PC-9 (cell line): ENCODE measurements at regions not wholly inside any gene's neighbourhood (a gene's known extent, or its start where the extent isn't known, plus 50 kb on each side); places are given as distances from the start of the nearest gene placed in this dataset.

Experiments
- BruUV-seq: library from RNA; stranded (reverse); fragments of 400-500 nt; replicated peaks from 2 replicates; lab custom pipeline; 2021; lab: Mats Ljungman, UMichigan
- CTCF ChIA-PET: fragments of 300-600 bp; sonication (Branson Sonifier 250); formaldehyde crosslinking; loops from one replicate; lab custom pipeline; 2022; ENCODE audit warnings: antibody characterized with exemption; lab: Charles Lee
- POLR2A ChIA-PET: fragments of 300-600 bp; sonication (Branson Sonifier 250); formaldehyde crosslinking; loops from one replicate; lab custom pipeline; 2022; ENCODE audit warnings: antibody characterized with exemption; ENCODE audit not compliant: unreplicated experiment; lab: Charles Lee
- DNase-seq, 2 experiments: peaks; one replicate each; pipeline versions ENCODE4 v3.0.0 to v3.0.0-alpha.2; 2015 to 2022; ENCODE audit warnings: mixed read lengths in 1 of 2
- H2AFZ ChIP-seq: fragments of 200-600 bp; sonication (generic); 2 replicates; pipeline ENCODE4 v1.8.1; 2017; ENCODE audit warnings: antibody characterized with exemption
- H3F3A ChIP-seq: fragments of 200-600 bp; sonication (generic); 2 replicates; pipeline ENCODE4 v1.8.1; 2017; ENCODE audit warnings: antibody characterized with exemption, mild to moderate bottlenecking, low read depth; ENCODE audit not compliant: insufficient read depth
- H3K27ac ChIP-seq: fragments of 200-600 bp; sonication (generic); 2 replicates; pipeline ENCODE4 v1.6.1; 2016; ENCODE audit warnings: mixed run types
- H3K27me3 ChIP-seq: fragments of 200-600 bp; sonication (generic); 2 replicates; pipeline ENCODE4 v1.6.1; 2016; ENCODE audit warnings: low read depth, mixed run types; ENCODE audit not compliant: insufficient read depth
- H3K36me3 ChIP-seq: fragments of 200-600 bp; sonication (generic); 2 replicates; pipeline ENCODE4 v1.6.1; 2016; ENCODE audit warnings: low read depth, mixed run types
- H3K4me1 ChIP-seq: fragments of 200-600 bp; sonication (generic); replicated peaks from 2 replicates; pipeline ENCODE4 v1.6.1; 2016; ENCODE audit warnings: mixed run types; ENCODE audit not compliant: insufficient read depth
- H3K4me2 ChIP-seq: fragments of 200-600 bp; sonication (generic); 2 replicates; pipeline ENCODE4 v1.6.1; 2017; ENCODE audit warnings: mixed run types
- H3K4me3 ChIP-seq: fragments of 200-600 bp; sonication (generic); 2 replicates; pipeline ENCODE4 v1.6.1; 2016; ENCODE audit warnings: mixed run types
- H3K79me2 ChIP-seq: fragments of 200-600 bp; sonication (generic); 2 replicates; pipeline ENCODE4 v1.6.1; 2017; ENCODE audit warnings: low read depth, mixed run types
- H3K9me2 ChIP-seq: fragments of 200-600 bp; sonication (generic); 2 replicates; pipeline ENCODE4 v1.8.1; 2017; ENCODE audit warnings: mild to moderate bottlenecking; ENCODE audit not compliant: insufficient read depth
- H3K9me3 ChIP-seq: fragments of 200-600 bp; sonication (generic); 2 replicates; pipeline ENCODE4 v1.8.1; 2016; ENCODE audit warnings: low read depth; ENCODE audit not compliant: insufficient read depth
- H4K20me1 ChIP-seq: fragments of 200-600 bp; sonication (generic); 2 replicates; pipeline ENCODE4 v1.8.1; 2017; ENCODE audit not compliant: insufficient read depth
- EZH2 ChIP-seq: fragments of 200-600 bp; sonication (generic); IDR thresholded peaks from 2 replicates; pipeline ENCODE4 v1.8.0; 2017; ENCODE audit warnings: antibody characterized with exemption, low read depth
- intact Hi-C: fragments of 100-400 bp; cut with micrococcal nuclease; formaldehyde crosslinking; loops from one replicate; pipeline ENCODE4 v1.10.0; 2022; ENCODE audit not compliant: unreplicated experiment
- TF ChIP-seq, protein P1 (sequence below): fragments of 200-600 bp; sonication (generic); conservative IDR thresholded peaks from 2 replicates; pipeline ENCODE4 v1.6.1; 2017; ENCODE audit warnings: mixed run types, antibody characterized with exemption, mild to moderate bottlenecking, moderate library complexity

DNA sequence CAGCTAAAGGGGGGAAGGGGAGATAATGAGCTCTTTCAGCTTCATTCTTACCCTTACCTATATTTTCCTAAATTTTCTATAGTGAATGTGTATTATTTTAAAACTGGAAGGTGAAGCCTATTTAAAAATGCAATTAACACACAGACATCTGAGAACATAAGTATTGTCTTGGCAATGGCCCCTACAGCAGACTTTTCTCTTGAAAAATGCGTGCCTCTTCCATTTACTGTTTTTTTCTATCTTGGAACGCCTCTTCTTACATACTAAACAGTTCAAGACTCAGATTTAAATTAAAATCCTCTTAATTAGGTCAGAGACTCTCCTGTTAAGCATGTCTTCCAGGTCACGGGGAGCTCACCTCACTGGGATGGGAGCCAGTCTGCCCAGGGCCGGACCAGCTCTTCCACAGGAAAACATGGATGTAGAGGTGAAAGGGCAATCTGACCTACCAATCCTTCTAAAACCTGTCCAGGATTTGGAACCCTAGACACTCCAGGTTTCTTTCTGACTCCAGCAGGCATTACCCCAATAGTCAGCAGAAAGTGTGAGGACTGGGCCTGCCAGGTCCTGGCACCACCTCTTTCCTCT lies 137.3 kb downstream of the ZNF281 start:
- Histone ChIP-seq H3K9me3 (no peaks in the 10 kb centered on the region), H3K27me3 (no peaks in the 10 kb centered on the region), H3K4me3 (no peak overlapping the region), H3K36me3 (no peaks in the 10 kb centered on the region), H3F3A (no peaks in the 10 kb centered on the region), H3K4me1 (no peaks in the 10 kb centered on the region), H4K20me1 (no peaks in the 10 kb centered on the region), H3K9me2 (no peaks in the 10 kb centered on the region), H3K27ac (no peak overlapping the region), H3K4me2 (no peak overlapping the region), H2AFZ (no peak overlapping the region), H3K79me2 (no peaks in the 10 kb centered on the region)
- no peak for DNase-seq
- POLR2A ChIA-PET: no interaction called here
- no TSS peak for BruUV-seq
- TF ChIP-seq, protein P1, sequence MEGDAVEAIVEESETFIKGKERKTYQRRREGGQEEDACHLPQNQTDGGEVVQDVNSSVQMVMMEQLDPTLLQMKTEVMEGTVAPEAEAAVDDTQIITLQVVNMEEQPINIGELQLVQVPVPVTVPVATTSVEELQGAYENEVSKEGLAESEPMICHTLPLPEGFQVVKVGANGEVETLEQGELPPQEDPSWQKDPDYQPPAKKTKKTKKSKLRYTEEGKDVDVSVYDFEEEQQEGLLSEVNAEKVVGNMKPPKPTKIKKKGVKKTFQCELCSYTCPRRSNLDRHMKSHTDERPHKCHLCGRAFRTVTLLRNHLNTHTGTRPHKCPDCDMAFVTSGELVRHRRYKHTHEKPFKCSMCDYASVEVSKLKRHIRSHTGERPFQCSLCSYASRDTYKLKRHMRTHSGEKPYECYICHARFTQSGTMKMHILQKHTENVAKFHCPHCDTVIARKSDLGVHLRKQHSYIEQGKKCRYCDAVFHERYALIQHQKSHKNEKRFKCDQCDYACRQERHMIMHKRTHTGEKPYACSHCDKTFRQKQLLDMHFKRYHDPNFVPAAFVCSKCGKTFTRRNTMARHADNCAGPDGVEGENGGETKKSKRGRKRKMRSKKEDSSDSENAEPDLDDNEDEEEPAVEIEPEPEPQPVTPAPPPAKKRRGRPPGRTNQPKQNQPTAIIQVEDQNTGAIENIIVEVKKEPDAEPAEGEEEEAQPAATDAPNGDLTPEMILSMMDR: no peak
- intact Hi-C loops: no loop called here
- CTCF ChIA-PET: interaction anchor here (1.4 kb wide), 1 partner anchor 588 kb away, joined by 3 read pairs; no protein-coding TSS in a partner anchor

DNA sequence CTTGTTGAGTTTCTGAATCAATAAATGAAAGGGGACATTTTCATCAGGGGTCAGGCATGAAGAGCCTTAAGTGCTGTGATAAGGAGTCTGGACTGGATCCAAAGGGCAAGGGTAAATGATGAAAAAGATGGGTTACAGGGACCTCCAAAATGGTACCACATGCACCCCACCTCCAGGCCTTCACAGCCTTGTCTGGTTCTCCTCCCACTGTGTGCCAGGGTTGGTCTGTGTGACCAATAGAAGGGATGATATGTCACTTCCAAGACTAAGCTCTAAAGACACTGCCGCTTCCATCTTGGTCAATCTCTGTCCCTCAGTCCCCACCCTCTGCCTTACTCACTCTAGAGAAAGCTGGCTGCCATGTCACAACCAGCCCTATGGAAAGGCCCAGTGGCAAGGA lies 140.6 kb downstream of the ZNF281 start:
- Histone ChIP-seq H3K9me3 (no peaks in the 10 kb centered on the region), H3K4me2 (no peak overlapping the region), H3K36me3 (no peaks in the 10 kb centered on the region), H2AFZ (no peak overlapping the region), H3F3A (0 out of 2 replicates have a peak, but pooled peaks cover 4% of the 10 kb centered on the region), H3K79me2 (no peaks in the 10 kb centered on the region), H3K4me3 (no peak overlapping the region), H3K4me1 (peaks cover 8% of the 10 kb centered on the region; the same call in 1 of the 2 replicates), H4K20me1 (no peaks in the 10 kb centered on the region), H3K9me2 (no peaks in the 10 kb centered on the region; the same call in 1 of the 2 replicates), H3K27ac (no peak overlapping the region), H3K27me3 (no peaks in the 10 kb centered on the region)
- CTCF ChIA-PET: no interaction called here
- DNase-seq: no peak
- TF ChIP-seq EZH2: no peak
- TF ChIP-seq, protein P1: no peak
- intact Hi-C loops: no loop called here
- POLR2A ChIA-PET: no interaction called here
- no TSS peak for BruUV-seq

DNA sequence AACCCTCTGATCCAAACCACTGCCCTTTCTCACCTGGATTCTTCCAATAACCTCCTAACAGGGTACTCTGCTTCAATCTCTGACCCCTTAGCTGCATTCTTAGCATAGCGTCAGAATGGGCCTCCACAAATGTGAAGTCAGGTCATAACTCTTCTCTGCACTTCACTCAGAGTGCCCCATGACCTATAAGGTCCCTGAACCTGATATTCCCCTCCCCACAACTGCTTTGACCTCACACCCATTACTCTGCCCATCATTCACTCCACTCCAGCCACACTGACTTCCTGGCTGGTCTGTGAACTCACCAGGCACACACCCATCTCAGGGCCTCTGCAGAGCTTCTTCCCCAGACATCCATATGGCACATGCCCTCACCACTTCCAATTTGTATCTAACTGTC lies 141.9 kb downstream of the ZNF281 start:
- intact Hi-C loops: no loop called here
- H3K4me3 ChIP-seq: no peak overlapping the region
- DNase-seq: no peak
- H2AFZ ChIP-seq: no peak overlapping the region
- no peaks in the 10 kb centered on the region for H4K20me1 ChIP-seq
- ChIA-PET POLR2A (no interaction called here), CTCF (no interaction called here)
- no peaks in the 10 kb centered on the region for H3K9me3 ChIP-seq
- TF ChIP-seq, protein P1: no peak
- no peak for TF ChIP-seq EZH2
- H3F3A ChIP-seq: 0 out of 2 replicates have a peak, but pooled peaks cover 4% of the 10 kb centered on the region
- H3K9me2 ChIP-seq: no peaks in the 10 kb centered on the region; the same call in 1 of the 2 replicates
- no TSS peak for BruUV-seq
- no peak overlapping the region for H3K27ac ChIP-seq
- H3K79me2 ChIP-seq: no peaks in the 10 kb centered on the region
- H3K4me2 ChIP-seq: no peak overlapping the region
- no peaks in the 10 kb centered on the region for H3K27me3 ChIP-seq
- no peaks in the 10 kb centered on the region for H3K36me3 ChIP-seq
- H3K4me1 ChIP-seq: peaks cover 8% of the 10 kb centered on the region; the same call in 1 of the 2 replicates
